ENCODE measurements at regions not wholly inside any gene's neighbourhood (a gene's known extent, or its start where the extent isn't known, plus 50 kb on each side); places are given as distances from the start of the nearest gene placed in this dataset.

- TF ChIP-seq RAD21 (IDR thresholded peaks at IDR 0.05; ENCODE audit: low read depth) = no peak
- no peak for TF ChIP-seq ZBTB7A (IDR thresholded peaks at IDR 0.05; ENCODE audit: low read depth)
- TF ChIP-seq TEAD4 (IDR thresholded peaks at IDR 0.05) = no peak
- no peak for TF ChIP-seq TAF1 (IDR thresholded peaks at IDR 0.05; ENCODE audit: low read depth)
- no peak for TF ChIP-seq YY1 (IDR thresholded peaks at IDR 0.05; ENCODE audit: low read depth)
Measured at GRCh38 chr12:24014915-24015832, 65.7 kb upstream of the SOX5 start.

All from Ishikawa (cell line).